Neural crest cell (in vitro differentiated cells): ENCODE measurements at regions not wholly inside any gene's neighbourhood (a gene's known extent, or its start where the extent isn't known, plus 50 kb on each side); places are given as distances from the start of the nearest gene placed in this dataset.

Experiments used
- DNase-seq: peaks from one replicate; pipeline ENCODE4 v3.0.0; 2021; ENCODE audit warnings: low read depth, mixed read lengths, low spot score
- H3K27ac Mint-ChIP-seq: one replicate; pipeline ENCODE4 v1.8.0; 2021; ENCODE audit warnings: mild to moderate bottlenecking, mixed read lengths; ENCODE audit not compliant: unreplicated experiment
- H3K27me3 Mint-ChIP-seq: 2 replicates; pipeline ENCODE4 v1.8.0; 2021; ENCODE audit warnings: low read depth, mild to moderate bottlenecking, mixed read lengths
- H3K36me3 Mint-ChIP-seq: 2 replicates; pipeline ENCODE4 v1.8.0; 2021; ENCODE audit warnings: low read depth, mild to moderate bottlenecking, mixed read lengths
- H3K4me1 Mint-ChIP-seq: 2 replicates; pipeline ENCODE4 v1.8.0; 2021; ENCODE audit warnings: mixed read lengths
- H3K4me3 Mint-ChIP-seq: one replicate; pipeline ENCODE4 v1.8.0; 2021; ENCODE audit warnings: mild to moderate bottlenecking, mixed read lengths
- H3K9me3 Mint-ChIP-seq: 2 replicates; pipeline ENCODE4 v1.8.0; 2021; ENCODE audit warnings: mixed read lengths
- TF ChIP-seq, protein P1 (sequence below): fragments of 200-600 bp; sonication (generic); conservative IDR thresholded peaks from 2 replicates; pipeline ENCODE4 v1.5.0; 2021; ENCODE audit warnings: antibody characterized with exemption, mild to moderate bottlenecking

DNA sequence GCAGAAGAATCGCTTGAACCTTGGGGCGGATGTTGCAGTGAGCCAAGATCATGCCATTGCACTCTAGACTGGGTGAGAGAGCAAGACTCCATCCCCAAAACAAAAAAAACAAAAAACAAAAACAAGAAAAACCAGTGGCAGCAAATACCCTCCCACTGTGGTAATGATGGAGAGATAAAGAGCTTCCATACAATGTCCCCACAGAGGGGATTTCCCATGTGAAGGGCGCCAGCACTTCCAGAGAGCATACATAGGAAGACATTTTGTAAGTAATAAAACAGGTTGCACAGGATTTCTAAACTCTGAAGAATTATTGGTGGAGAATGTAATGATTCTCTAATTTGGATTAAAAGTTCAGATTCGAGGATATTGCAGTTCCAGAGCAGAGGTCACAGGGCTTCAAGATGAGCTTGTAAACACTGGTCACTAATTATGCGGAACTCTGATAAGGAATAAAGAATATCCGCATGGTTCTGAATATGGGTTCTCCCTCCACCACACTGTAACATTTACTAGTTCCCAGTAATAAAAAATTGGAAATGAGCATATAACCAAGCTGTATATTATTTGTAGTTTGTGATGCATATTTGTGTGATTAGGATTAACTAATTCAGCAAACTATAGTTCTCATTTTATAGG, 290.1 kb upstream of the SLC10A2 start:
- no peaks in the 10 kb centered on the region for H3K36me3 Mint-ChIP-seq
- TF ChIP-seq, protein P1, sequence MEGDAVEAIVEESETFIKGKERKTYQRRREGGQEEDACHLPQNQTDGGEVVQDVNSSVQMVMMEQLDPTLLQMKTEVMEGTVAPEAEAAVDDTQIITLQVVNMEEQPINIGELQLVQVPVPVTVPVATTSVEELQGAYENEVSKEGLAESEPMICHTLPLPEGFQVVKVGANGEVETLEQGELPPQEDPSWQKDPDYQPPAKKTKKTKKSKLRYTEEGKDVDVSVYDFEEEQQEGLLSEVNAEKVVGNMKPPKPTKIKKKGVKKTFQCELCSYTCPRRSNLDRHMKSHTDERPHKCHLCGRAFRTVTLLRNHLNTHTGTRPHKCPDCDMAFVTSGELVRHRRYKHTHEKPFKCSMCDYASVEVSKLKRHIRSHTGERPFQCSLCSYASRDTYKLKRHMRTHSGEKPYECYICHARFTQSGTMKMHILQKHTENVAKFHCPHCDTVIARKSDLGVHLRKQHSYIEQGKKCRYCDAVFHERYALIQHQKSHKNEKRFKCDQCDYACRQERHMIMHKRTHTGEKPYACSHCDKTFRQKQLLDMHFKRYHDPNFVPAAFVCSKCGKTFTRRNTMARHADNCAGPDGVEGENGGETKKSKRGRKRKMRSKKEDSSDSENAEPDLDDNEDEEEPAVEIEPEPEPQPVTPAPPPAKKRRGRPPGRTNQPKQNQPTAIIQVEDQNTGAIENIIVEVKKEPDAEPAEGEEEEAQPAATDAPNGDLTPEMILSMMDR = no peak
- peaks cover 6% of the 10 kb centered on the region for H3K9me3 Mint-ChIP-seq
- DNase-seq = no peak
- H3K4me1 Mint-ChIP-seq = peaks cover 3% of the 10 kb centered on the region
- no peaks in the 10 kb centered on the region for H3K27me3 Mint-ChIP-seq
- no peak overlapping the region for H3K4me3 Mint-ChIP-seq
- no peak overlapping the region for H3K27ac Mint-ChIP-seq

DNA sequence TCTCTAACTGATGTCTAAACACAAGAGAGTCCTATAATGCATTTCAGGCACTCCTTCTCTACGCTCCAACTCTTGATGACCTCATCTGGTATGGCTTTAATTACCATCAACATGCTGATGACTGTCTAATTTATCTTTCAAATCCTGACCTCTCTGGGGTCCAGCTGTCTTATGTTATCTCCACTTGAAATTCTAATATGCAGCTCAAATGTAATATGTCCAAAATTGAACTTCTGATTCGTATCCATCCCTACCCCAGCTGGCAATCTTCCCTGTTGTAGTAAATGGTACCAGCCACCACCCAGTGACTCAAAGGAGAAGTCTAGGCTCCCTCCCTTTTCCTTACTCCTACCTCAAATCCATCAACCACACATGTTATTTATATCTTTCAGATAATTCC, 288.0 kb upstream of the SLC10A2 start:
- Mint-ChIP-seq H3K36me3 (no peaks in the 10 kb centered on the region), H3K27ac (peak overlapping the region; percentile 81), H3K27me3 (no peaks in the 10 kb centered on the region), H3K4me1 (peaks cover 12% of the 10 kb centered on the region), H3K9me3 (peaks cover 2% of the 10 kb centered on the region), H3K4me3 (no peak overlapping the region)
- TF ChIP-seq, protein P1 = no peak
- DNase-seq = no peak

GRCh38 chr13:103351035-103351828, 285.0 kb upstream of the SLC10A2 start:
- DNase-seq = no peak
- TF ChIP-seq, protein P1 = no peak
- H3K36me3 Mint-ChIP-seq = no peaks in the 10 kb centered on the region
- peak overlapping the region; percentile 76 for H3K27ac Mint-ChIP-seq
- H3K9me3 Mint-ChIP-seq = peaks cover 2% of the 10 kb centered on the region
- H3K4me1 Mint-ChIP-seq = peaks cover 12% of the 10 kb centered on the region
- no peaks in the 10 kb centered on the region for H3K27me3 Mint-ChIP-seq
- H3K4me3 Mint-ChIP-seq = no peak overlapping the region

DNA sequence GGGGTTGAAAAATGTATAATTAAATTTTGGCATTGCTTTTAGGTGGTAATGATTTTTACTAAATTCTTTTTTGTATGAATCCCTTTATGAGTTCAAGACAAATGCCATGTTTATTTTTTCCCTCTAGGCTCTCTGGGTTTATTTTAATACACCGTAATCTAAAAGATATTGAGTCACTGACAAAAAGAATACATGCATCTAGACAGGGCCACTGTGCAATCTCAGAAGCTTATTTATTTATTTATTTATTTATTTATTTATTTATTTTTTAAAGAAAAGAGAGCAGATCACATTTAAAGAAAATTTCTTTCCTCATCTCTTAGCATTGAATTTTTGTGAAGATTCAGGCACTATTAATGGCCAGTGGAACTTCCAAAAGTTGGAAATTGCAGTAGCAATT, 283.9 kb upstream of the SLC10A2 start:
- H3K4me3 Mint-ChIP-seq = no peak overlapping the region
- no peaks in the 10 kb centered on the region for H3K27me3 Mint-ChIP-seq

DNA sequence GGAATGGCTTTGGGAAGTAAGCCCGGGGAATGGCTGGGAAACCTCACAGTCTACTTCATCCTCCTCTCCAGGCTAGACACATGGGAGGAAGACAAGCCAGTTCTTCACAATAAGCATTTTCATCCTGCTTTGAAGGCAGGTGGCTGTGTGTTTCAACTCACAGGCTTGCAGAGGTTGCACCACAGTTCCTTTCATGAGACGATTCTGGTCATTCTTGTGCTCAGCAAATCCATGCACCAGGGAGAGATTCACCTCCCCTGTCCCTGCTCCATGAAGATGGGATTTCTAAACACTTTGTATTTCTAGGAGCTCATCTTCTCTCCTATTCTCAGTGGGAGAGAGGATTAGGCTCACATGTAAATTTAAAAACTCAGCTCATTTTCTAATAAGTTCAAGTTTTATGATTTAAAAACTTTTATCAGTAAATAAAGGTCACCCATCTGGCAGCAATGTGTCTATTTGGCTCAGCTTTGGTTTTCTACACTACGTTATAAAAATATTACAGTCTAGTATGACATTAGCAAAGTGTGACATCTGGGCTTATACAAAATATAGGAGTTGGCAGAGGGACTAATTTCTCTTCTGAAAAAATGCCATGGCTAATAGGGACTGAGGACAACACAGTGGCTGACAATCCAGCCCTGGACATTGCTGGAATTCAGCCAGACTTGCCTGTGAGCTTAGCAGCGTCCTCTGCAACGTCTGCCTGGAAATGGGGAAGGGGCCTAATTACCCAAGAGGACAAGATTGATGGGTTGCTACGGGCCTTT, 283.2 kb upstream of the SLC10A2 start:
- Mint-ChIP-seq H3K36me3 (peaks cover 5% of the 10 kb centered on the region), H3K27ac (no peak overlapping the region), H3K9me3 (peaks cover 7% of the 10 kb centered on the region), H3K4me3 (no peak overlapping the region), H3K27me3 (no peaks in the 10 kb centered on the region), H3K4me1 (peaks cover 12% of the 10 kb centered on the region)
- DNase-seq = no peak
- TF ChIP-seq, protein P1 = no peak

More for the DNA sequence above, 283.9 kb upstream of the SLC10A2 start:
- H3K36me3 Mint-ChIP-seq = no peaks in the 10 kb centered on the region
- DNase-seq = no peak
- TF ChIP-seq, protein P1 = no peak
- peaks cover 1% of the 10 kb centered on the region for H3K9me3 Mint-ChIP-seq
- H3K27ac Mint-ChIP-seq = no peak overlapping the region
- H3K4me1 Mint-ChIP-seq = peaks cover 12% of the 10 kb centered on the region
